ENCODE measurements at regions not wholly inside any gene's neighbourhood (a gene's known extent, or its start where the extent isn't known, plus 50 kb on each side); places are given as distances from the start of the nearest gene placed in this dataset.

- no peak overlapping the region for H3K4me3 ChIP-seq
- TF ChIP-seq EZH2 (IDR thresholded peaks at IDR 0.05; ENCODE audit: insufficient read depth, poor library complexity, severe bottlenecking), result no peak
- TF ChIP-seq EZH2phosphoT487 (IDR thresholded peaks at IDR 0.05; ENCODE audit: insufficient read depth, low read depth), result no peak
- in situ Hi-C loops (cut with MboI), result no loop called here
- H3K79me2 ChIP-seq (ENCODE audit: insufficient read depth), result no peaks in the 10 kb centered on the region
- WGBS, 2 experiments (ENCODE audit: low coverage in 1 of 2, low lambda C conversion rate in 2 of 2, missing lambda C conversion rate in 2 of 2), result 41 to 66% methylated on average over 4 to 5 of the region's 5 CpGs
- H3K9me3 ChIP-seq (ENCODE audit: low read depth), result no peaks in the 10 kb centered on the region
- H3F3A ChIP-seq (ENCODE audit: insufficient read depth), result no peaks in the 10 kb centered on the region
- peaks cover 4% of the 10 kb centered on the region for H3K27me3 ChIP-seq (replicated peaks; ENCODE audit: insufficient read depth)
- no peaks in the 10 kb centered on the region for H4K20me1 ChIP-seq (ENCODE audit: insufficient read depth)
- H2AFZ ChIP-seq, result no peak overlapping the region
- no peaks in the 10 kb centered on the region for H3K4me1 ChIP-seq (ENCODE audit: insufficient read depth)
- no peaks in the 10 kb centered on the region for H3K9me2 ChIP-seq (ENCODE audit: insufficient read depth)
- H3K9ac ChIP-seq, result no peak overlapping the region
- H3K4me2 ChIP-seq (ENCODE audit: unreplicated experiment), result no peak overlapping the region
- no peaks in the 10 kb centered on the region for H3K36me3 ChIP-seq (ENCODE audit: low read depth)
- peak; percentile 22 for DNase-seq
- H3K27ac ChIP-seq, result no peak overlapping the region
Measured at GRCh38 chr3:10581251-10581650, 75.9 kb upstream of the ATP2B2 start.

- H3K9me2 ChIP-seq (ENCODE audit: insufficient read depth), result no peaks in the 10 kb centered on the region
- no peak overlapping the region for H3K9ac ChIP-seq
- H3K36me3 ChIP-seq (ENCODE audit: low read depth), result no peaks in the 10 kb centered on the region
- H3K27me3 ChIP-seq (replicated peaks; ENCODE audit: insufficient read depth), result peaks cover 4% of the 10 kb centered on the region
- 36 to 44% methylated on average over 8 of the region's 8 CpGs for WGBS, 2 experiments (ENCODE audit: low coverage in 1 of 2, low lambda C conversion rate in 2 of 2, missing lambda C conversion rate in 2 of 2)
- in situ Hi-C loops (cut with MboI), result no loop called here
- no peaks in the 10 kb centered on the region for H3F3A ChIP-seq (ENCODE audit: insufficient read depth)
- no peaks in the 10 kb centered on the region for H4K20me1 ChIP-seq (ENCODE audit: insufficient read depth)
- no peaks in the 10 kb centered on the region for H3K9me3 ChIP-seq (ENCODE audit: low read depth)
- H3K4me2 ChIP-seq (ENCODE audit: unreplicated experiment), result no peak overlapping the region
- H3K27ac ChIP-seq, result no peak overlapping the region
- no peaks in the 10 kb centered on the region for H3K4me1 ChIP-seq (ENCODE audit: insufficient read depth)
- TF ChIP-seq EZH2 (IDR thresholded peaks at IDR 0.05; ENCODE audit: insufficient read depth, poor library complexity, severe bottlenecking) (no peak), EZH2phosphoT487 (IDR thresholded peaks at IDR 0.05; ENCODE audit: insufficient read depth, low read depth) (no peak)
- no peak overlapping the region for H2AFZ ChIP-seq
- no peaks in the 10 kb centered on the region for H3K79me2 ChIP-seq (ENCODE audit: insufficient read depth)
- no peak overlapping the region for H3K4me3 ChIP-seq
- no peak for DNase-seq
Measured at GRCh38 chr3:10581716-10582115, 76.3 kb upstream of the ATP2B2 start.

GRCh38 chr3:10582733-10583132 lies 77.3 kb upstream of the ATP2B2 start:
- Histone ChIP-seq H2AFZ (no peak overlapping the region), H3K27ac (no peak overlapping the region), H3K4me1 (ENCODE audit: insufficient read depth) (no peaks in the 10 kb centered on the region), H3K9ac (no peak overlapping the region), H3K9me2 (ENCODE audit: insufficient read depth) (no peaks in the 10 kb centered on the region), H4K20me1 (ENCODE audit: insufficient read depth) (no peaks in the 10 kb centered on the region), H3K27me3 (replicated peaks; ENCODE audit: insufficient read depth) (peaks cover 4% of the 10 kb centered on the region), H3K79me2 (ENCODE audit: insufficient read depth) (no peaks in the 10 kb centered on the region), H3K9me3 (ENCODE audit: low read depth) (no peaks in the 10 kb centered on the region), H3K36me3 (ENCODE audit: low read depth) (no peaks in the 10 kb centered on the region), H3K4me2 (ENCODE audit: unreplicated experiment) (no peak overlapping the region), H3F3A (ENCODE audit: insufficient read depth) (no peaks in the 10 kb centered on the region), H3K4me3 (no peak overlapping the region)
- in situ Hi-C loops (cut with MboI), result no loop called here
- 18 to 31% methylated on average over 3 of the region's 3 CpGs for WGBS, 2 experiments (ENCODE audit: low coverage in 1 of 2, low lambda C conversion rate in 2 of 2, missing lambda C conversion rate in 2 of 2)
- DNase-seq, result no peak
- TF ChIP-seq EZH2phosphoT487 (IDR thresholded peaks at IDR 0.05; ENCODE audit: insufficient read depth, low read depth) (no peak), EZH2 (IDR thresholded peaks at IDR 0.05; ENCODE audit: insufficient read depth, poor library complexity, severe bottlenecking) (no peak)

- in situ Hi-C loops (cut with MboI), result no loop called here
- no peaks in the 10 kb centered on the region for H4K20me1 ChIP-seq (ENCODE audit: insufficient read depth)
- H3K4me2 ChIP-seq (ENCODE audit: unreplicated experiment), result no peak overlapping the region
- H3K4me1 ChIP-seq (ENCODE audit: insufficient read depth), result no peaks in the 10 kb centered on the region
- 25 to 32% methylated on average over 12 to 13 of the region's 13 CpGs for WGBS, 2 experiments (ENCODE audit: low coverage in 1 of 2, low lambda C conversion rate in 2 of 2, missing lambda C conversion rate in 2 of 2)
- no peaks in the 10 kb centered on the region for H3F3A ChIP-seq (ENCODE audit: insufficient read depth)
- H3K9ac ChIP-seq, result no peak overlapping the region
- DNase-seq, result no peak
- H3K4me3 ChIP-seq, result no peak overlapping the region
- TF ChIP-seq EZH2 (IDR thresholded peaks at IDR 0.05; ENCODE audit: insufficient read depth, poor library complexity, severe bottlenecking) (no peak), EZH2phosphoT487 (IDR thresholded peaks at IDR 0.05; ENCODE audit: insufficient read depth, low read depth) (no peak)
- peaks cover 4% of the 10 kb centered on the region for H3K27me3 ChIP-seq (replicated peaks; ENCODE audit: insufficient read depth)
- no peak overlapping the region for H2AFZ ChIP-seq
- H3K27ac ChIP-seq, result no peak overlapping the region
- H3K36me3 ChIP-seq (ENCODE audit: low read depth), result no peaks in the 10 kb centered on the region
- no peaks in the 10 kb centered on the region for H3K9me2 ChIP-seq (ENCODE audit: insufficient read depth)
- no peaks in the 10 kb centered on the region for H3K79me2 ChIP-seq (ENCODE audit: insufficient read depth)
- H3K9me3 ChIP-seq (ENCODE audit: low read depth), result no peaks in the 10 kb centered on the region
Measured at GRCh38 chr3:10583798-10584708, 78.7 kb upstream of the ATP2B2 start.
